Fibroblast of upper back skin (primary cell): ENCODE measurements at regions not wholly inside any gene's neighbourhood (a gene's known extent, or its start where the extent isn't known, plus 50 kb on each side); places are given as distances from the start of the nearest gene placed in this dataset.

Experiments
- DNase-seq: peaks from one replicate; pipeline ENCODE4 v3.0.0-alpha.2; 2013

DNA sequence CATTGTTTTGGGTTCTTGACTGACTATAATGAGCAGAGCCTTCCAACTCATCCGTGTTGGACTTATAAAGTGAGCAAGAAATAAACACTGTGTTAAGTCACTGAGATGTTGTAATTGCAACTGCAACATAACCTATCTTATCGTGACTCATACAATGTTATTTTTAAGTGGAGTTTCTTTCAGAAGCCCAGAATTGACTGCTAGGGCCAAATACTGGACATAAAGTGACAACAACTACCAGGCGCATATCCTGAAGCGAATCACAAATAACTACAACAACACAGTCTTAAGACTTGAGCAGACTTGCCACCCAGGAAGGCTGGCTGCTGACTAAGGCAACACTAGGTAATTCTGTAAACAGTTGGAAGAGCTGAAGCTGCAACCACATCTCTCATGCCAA, 326.6 kb downstream of the COL12A1 start:
- peak; percentile 75 for DNase-seq

GRCh38 chr6:74875193-74875592, 330.7 kb downstream of the COL12A1 start:
- DNase-seq: no peak

- DNase-seq: peak; percentile 49
These were observed 332.9 kb downstream of the COL12A1 start for GRCh38 chr6:74872754-74873476.

GRCh38 chr6:74871757-74872156, 334.1 kb downstream of the COL12A1 start:
- peak; percentile 97 for DNase-seq

GRCh38 chr6:74870403-74870802, 335.4 kb downstream of the COL12A1 start:
- peak; percentile 95 for DNase-seq

- DNase-seq: peak; percentile 76
These were observed 338.6 kb downstream of the COL12A1 start for GRCh38 chr6:74867291-74867690.

GRCh38 chr6:74863968-74864367, 341.9 kb downstream of the COL12A1 start:
- DNase-seq: peak; percentile 28

GRCh38 chr6:74860456-74860855, 345.4 kb downstream of the COL12A1 start:
- no peak for DNase-seq

DNA sequence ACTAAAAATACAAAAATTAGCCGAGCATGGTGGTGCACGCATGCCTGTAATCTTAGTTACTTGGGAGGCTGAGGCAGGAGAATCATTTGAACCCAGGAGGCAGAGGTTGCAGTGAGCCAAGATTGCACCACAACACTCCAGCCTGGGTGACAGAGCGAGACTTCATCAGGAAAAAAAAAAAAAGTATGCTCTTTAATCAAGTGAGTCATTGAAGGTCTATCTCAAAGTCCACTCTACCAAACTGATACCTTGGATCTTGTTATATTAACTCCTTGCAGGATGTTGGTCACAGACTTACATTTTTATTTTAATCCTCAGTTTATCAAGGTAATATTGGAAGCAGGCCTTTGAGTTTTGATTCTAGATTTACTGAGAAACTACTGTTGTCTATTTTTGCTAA, 348.7 kb downstream of the COL12A1 start:
- no peak for DNase-seq

DNA sequence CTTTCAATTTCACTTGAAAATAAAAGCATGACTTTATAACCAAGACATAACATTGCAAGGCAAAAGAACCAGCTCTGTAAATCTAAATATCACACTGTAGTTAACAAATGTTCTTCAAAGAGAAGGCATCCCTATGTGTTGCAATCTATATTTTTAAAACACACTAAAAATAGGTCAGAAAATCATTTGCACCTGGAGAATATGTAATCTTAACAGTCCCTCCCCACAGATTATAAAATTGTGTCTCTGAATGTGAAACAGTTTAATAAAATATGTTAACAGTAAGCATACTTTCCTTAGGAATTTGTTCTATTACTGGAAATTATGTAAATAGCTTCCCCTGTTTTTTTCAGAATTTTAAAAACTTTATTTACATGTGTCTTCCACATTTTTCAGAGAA, 351.9 kb downstream of the COL12A1 start:
- DNase-seq: peak; percentile 20

DNA sequence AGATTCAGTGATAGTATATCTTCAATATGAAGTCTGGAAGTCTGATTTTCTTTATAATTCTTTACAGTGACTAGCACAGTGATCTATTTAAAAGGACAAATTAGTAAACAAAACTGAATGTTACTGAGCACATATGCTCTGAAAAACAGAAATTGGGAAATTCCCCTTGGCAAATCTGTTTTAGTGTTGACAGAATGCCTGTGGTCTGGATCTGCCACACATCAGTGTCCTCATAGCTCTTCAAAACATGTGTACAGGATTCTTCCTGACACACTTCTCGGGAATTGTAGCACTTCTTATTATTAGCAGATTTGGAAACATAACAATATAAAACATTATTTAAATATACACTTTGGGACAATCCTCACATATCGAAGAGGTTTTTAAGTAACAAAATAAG, 354.3 kb downstream of the COL12A1 start:
- peak; percentile 78 for DNase-seq

DNA sequence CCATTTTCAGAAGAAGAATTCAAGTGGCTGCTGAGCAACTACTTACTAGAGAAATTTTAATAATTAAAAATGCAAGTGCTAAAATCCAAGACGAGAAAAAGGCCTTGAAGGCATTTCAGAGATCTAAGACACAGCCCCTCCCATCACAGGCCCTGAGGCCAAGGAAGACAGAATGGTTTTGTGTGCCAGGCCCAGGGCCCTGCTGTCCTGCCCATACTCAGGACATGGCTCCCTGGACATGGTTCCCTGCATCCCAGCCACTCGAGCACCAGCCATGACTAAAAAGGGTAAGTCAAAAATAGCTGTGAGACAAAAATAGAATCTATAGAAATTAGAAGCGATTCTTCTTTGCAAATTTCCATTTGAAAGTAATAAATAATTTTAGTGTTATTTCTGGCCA, 364.9 kb downstream of the COL12A1 start:
- DNase-seq: no peak

DNA sequence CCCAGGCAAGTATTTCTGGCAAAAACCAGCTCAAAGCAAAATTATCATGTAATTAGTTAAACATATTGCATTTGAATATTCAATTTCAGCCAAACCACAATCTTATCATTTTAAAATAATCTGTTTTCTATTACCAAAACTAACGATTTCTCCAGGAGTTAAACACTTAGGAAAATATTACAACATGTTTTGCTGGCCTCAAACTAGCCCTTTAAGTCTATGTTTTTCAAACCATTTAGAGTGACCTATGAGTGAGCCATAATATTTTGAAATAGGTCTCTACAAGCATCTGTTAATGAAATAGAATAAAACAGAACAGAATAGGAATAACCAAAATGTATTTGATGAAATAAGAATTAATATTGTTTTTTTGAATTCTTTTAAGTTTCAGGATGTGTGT, 370.9 kb downstream of the COL12A1 start:
- no peak for DNase-seq

- DNase-seq: peak; percentile 38
These were observed 379.6 kb downstream of the COL12A1 start for GRCh38 chr6:74826263-74826662.

- DNase-seq: no peak
These were observed 391.4 kb downstream of the COL12A1 start for GRCh38 chr6:74814440-74814839.

DNA sequence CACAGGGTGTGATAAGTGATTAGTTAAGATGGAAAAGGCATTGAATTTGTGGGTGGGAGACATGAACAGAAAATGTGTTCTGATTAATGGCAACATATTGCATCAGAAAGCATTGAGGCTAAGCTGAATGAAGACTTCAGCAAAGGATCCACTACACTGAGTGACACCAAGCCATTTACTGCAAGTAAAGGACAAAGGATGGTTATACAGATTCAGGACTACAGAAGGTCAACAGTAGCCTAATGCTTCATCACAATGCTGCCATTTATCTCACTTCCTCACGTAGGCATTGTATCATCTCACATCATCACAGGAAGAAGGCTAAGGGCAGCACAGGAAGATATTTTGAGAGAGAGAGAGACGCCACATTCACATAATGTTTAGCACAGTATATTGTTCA, 398.2 kb downstream of the COL12A1 start:
- no peak for DNase-seq

- peak; percentile 30 for DNase-seq
These were observed 399.7 kb downstream of the COL12A1 start for GRCh38 chr6:74805916-74806696.

DNA sequence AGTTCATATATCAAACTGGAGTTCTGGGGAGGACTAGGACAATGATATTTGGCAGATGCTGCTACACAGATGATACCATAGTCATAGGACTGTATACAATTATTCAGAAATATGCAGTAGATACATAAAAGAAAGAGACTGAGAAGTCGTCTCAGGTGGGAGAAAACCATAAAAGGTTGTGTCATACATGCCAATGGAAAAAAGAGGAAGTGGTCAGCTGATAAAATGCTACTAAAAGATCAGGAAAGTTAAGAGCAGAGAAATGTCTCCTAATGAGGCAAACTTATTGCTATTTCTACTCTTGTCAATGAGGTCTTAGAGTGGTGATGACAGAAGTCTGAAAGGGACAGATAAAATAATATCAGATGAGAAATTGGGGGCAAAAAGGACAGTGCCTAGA, 407.6 kb downstream of the COL12A1 start:
- DNase-seq: no peak

DNA sequence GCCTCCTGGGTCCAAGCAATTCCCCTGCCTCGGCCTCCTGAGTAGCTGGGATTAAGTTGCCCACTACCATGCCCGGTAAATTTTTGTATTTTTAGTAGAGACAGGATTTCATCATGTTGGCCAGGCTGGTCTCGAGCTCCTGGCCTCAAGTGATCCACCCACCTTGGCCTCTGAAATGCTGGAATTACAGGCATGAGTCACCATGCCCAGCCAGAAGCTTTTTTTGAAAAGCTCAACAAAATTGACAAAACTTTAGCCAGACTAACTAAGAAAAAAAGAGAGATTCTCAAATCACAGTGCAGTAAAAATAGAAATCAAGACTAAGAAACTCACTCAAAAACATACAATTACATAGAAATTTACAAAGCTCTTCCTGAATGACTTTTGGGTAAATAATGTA, 420.6 kb downstream of the COL12A1 start:
- peak; percentile 47 for DNase-seq

- DNase-seq: no peak
These were observed 423.5 kb downstream of the COL12A1 start for GRCh38 chr6:74782346-74782745.

- DNase-seq: peak; percentile 19
These were observed 425.0 kb downstream of the COL12A1 start for GRCh38 chr6:74780831-74781230.

GRCh38 chr6:74768738-74769137, 437.1 kb downstream of the COL12A1 start:
- no peak for DNase-seq

- peak; percentile 13 for DNase-seq
These were observed 437.7 kb downstream of the COL12A1 start for GRCh38 chr6:74768120-74768519.

- no peak for DNase-seq
These were observed 440.4 kb downstream of the COL12A1 start for GRCh38 chr6:74765486-74765885.
